Adrenal gland (tissue), 9 donors: ENCODE measurements at regions not wholly inside any gene's neighbourhood (a gene's known extent, or its start where the extent isn't known, plus 50 kb on each side); places are given as distances from the start of the nearest gene placed in this dataset.
A peak's percentile ranks its signal among the peaks of the same experiment; 100 is the strongest.
"Not testable (repeated sequence)": the region's sequence is repeated elsewhere in the genome, so short reads cannot be mapped to it uniquely, and the experiment has no call there.

Experiments
- DNase-seq, 7 donors: peaks; one replicate each; pipeline ENCODE4 v3.0.0-alpha.2; 2019 to 2020
- H3K27ac ChIP-seq, 5 donors: fragments of 200-600 bp; sonication (generic) in 4 of 5; 1 replicate in 3 of 5; 2 replicates in 2 of 5; pipeline versions ENCODE4 v1.5.1 to v1.8.0; 2016 to 2020; ENCODE audit warnings: mild to moderate bottlenecking in 1 of 5
- H3K27me3 ChIP-seq: fragments of 200-600 bp; 2 replicates; pipeline ENCODE4 v1.8.0; 2021
- H3K36me3 ChIP-seq, 2 donors: fragments of 200-600 bp; replicated peaks in 1 of 2; 1 replicate in 1 of 2; 2 replicates in 1 of 2; pipeline versions ENCODE4 v1.5.1 to v1.8.0; 2018 to 2022
- H3K4me1 ChIP-seq, 2 donors: fragments of 200-600 bp; replicated peaks in 1 of 2; 1 replicate in 1 of 2; 2 replicates in 1 of 2; pipeline versions ENCODE4 v1.5.1 to v1.8.0; 2018 to 2021
- H3K4me3 ChIP-seq, 4 donors: fragments of 200-600 bp; sonication (generic) in 3 of 4; one replicate each; pipeline ENCODE4 v1.5.1; 2016 to 2018
- H3K9me3 ChIP-seq, 3 donors: fragments of 200-600 bp; sonication (generic) in 1 of 3; replicated peaks in 1 of 3; 1 replicate in 2 of 3; 2 replicates in 1 of 3; pipeline versions ENCODE4 v1.5.1 to v1.8.0; 2016 to 2021
- POLR2A ChIP-seq, 2 donors: fragments of 450-650 bp; IDR thresholded peaks; one replicate each; pipeline ENCODE4 v1.6.1; 2017; ENCODE audit warnings: antibody characterized with exemption in 2 of 2, mild to moderate bottlenecking in 2 of 2, moderate library complexity in 1 of 2
- WGBS, 4 donors: extraction: QIAGEN DNeasy Blood & Tissue Kit in 2 of 4; methylation state at CpG; one replicate each; pipeline versions ENCODE4 v1.1.5 to v1.1.7; 2013 to 2017; 5-methylcytosine and 5-hydroxymethylcytosine counted together
- intact Hi-C, 2 donors: fragments of 100-400 bp; cut with DNase I; formaldehyde crosslinking; loops; one replicate each; pipeline versions ENCODE4 v1.14.1 to v1.15.0; 2022 to 2023
- TF ChIP-seq, protein P1 (sequence below), 6 experiments: fragments of 450-650 bp in 4 of 6; fragments of 200-600 bp in 2 of 6; sonication (generic) in 1 of 6; IDR thresholded peaks; 1 replicate in 5 of 6; 2 replicates in 1 of 6; pipeline versions ENCODE4 v1.5.1 to v1.8.0; 2016 to 2021; ENCODE audit warnings: antibody characterized with exemption in 6 of 6, mild to moderate bottlenecking in 2 of 6, moderate library complexity in 1 of 6
- donor health status: healthy with polysubstance abuse.
- donor health status: Bipolar disorder and iron deficiency.
- donor health status: DM: yes; HTN: yes; CAD: no.
- donor health status: DM: no; HTN: no; CAD: no.
- donor health status: DM: no; HTN: no; CAD: no.

DNA sequence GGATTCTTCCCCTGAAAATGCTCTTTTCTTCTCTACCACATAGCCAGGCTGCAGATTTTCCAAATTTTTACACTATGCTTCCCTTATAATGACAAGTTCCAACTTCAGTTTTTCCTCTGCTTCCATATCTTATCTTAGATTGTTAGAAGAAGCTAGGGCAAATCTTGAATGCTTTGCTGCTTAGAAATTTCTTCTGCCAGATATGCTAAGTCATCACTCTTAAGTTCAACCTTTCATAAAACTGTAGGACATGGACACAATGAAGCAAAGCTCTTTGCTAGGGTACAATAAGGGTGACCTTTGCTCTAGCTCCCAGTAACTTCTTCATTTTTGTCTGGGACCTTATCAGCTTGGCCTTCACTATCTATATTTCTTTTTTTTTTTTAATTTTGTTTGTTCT is 88.7 kb downstream of the NXNL2 start:
- Histone ChIP-seq H3K4me1 (no peaks in the 10 kb centered on the region), H3K27me3 (no peaks in the 10 kb centered on the region), H3K4me3 (no peak overlapping the region), H3K27ac (no peak overlapping the region), H3K36me3 (no peaks in the 10 kb centered on the region), H3K9me3 (no peaks in the 10 kb centered on the region)
- intact Hi-C loops = no loop called here
- TF ChIP-seq, protein P1, sequence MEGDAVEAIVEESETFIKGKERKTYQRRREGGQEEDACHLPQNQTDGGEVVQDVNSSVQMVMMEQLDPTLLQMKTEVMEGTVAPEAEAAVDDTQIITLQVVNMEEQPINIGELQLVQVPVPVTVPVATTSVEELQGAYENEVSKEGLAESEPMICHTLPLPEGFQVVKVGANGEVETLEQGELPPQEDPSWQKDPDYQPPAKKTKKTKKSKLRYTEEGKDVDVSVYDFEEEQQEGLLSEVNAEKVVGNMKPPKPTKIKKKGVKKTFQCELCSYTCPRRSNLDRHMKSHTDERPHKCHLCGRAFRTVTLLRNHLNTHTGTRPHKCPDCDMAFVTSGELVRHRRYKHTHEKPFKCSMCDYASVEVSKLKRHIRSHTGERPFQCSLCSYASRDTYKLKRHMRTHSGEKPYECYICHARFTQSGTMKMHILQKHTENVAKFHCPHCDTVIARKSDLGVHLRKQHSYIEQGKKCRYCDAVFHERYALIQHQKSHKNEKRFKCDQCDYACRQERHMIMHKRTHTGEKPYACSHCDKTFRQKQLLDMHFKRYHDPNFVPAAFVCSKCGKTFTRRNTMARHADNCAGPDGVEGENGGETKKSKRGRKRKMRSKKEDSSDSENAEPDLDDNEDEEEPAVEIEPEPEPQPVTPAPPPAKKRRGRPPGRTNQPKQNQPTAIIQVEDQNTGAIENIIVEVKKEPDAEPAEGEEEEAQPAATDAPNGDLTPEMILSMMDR (IDR thresholded peaks at IDR 0.05) = no peak
- DNase-seq = no peak

DNA sequence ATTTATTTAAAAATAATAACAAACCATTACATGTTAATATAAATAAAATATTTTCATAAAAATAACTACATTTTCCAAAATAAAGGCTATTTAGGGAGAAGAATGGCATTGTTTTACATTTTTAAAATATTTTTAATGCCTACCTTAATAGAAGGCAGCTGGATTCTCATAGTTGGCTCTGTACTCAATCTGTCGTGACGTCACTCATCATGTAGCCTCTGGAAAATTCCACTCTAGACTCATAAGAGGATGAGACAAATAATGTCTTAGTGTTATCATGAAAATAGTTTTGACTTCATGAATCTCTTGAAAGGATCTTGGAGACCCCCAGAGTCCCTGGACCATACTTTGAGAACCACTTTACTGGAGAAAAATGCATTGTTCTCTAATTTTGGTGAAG is 93.1 kb downstream of the NXNL2 start:
- H3K27me3 ChIP-seq = no peaks in the 10 kb centered on the region
- no peaks in the 10 kb centered on the region for H3K36me3 ChIP-seq
- H3K4me1 ChIP-seq = no peaks in the 10 kb centered on the region
- TF ChIP-seq POLR2A (IDR thresholded peaks at IDR 0.05) = no peak
- TF ChIP-seq, protein P1 (IDR thresholded peaks at IDR 0.05) = no peak
- no peak overlapping the region for H3K4me3 ChIP-seq
- peak in 1 of 7 donors; percentile 9 for DNase-seq
- WGBS, 4 donors = 73 to 76% (median 74%) methylated on average over 2 of the region's 2 CpGs
- peak overlapping the region in 3 of 5 donors; percentile 3 to 64 (median 8) for H3K27ac ChIP-seq
- intact Hi-C loops = no loop called here
- no peaks in the 10 kb centered on the region for H3K9me3 ChIP-seq

DNA sequence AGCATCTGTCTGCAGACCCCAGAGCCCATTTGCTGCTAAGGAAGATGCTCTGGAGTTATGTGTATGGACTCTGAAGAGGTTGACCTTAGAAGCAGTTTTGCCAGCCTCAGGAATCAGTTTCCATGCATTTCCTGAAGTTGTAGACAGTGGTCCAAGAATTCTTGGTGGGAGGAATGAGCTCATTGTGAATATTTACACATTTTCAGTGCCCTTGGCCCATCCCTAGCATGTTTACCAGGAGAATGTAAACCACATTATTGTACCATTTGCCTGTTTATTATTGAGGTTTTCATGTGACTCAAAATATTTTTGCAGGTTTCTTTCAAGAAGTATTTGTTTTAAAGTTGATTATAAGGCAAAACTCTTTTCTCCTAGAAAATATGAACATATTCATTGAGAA is 93.8 kb downstream of the NXNL2 start:
- no peak overlapping the region for H3K4me3 ChIP-seq
- peak overlapping the region in 3 of 5 donors; percentile 3 to 64 (median 8) for H3K27ac ChIP-seq

DNA sequence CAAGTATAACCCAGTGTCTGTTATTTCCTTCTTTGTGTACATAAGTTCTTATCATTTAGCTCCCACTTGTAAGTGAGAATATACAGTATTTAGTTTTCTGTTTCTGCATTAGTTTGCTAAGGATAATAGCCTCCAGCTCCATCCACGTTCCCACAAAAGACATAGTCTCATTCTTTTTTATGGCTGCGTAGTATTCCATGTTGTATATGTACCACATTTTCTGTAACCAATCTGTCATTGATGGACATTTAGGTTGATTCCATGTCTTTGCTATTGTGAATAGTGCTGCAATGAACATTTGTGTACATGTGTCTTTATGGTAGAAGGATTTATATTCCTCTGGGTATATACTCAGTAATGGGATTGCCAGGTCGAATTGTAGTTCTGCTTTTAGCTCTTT is 95.6 kb downstream of the NXNL2 start:
- intact Hi-C loops, DNase-seq, H3K4me1 ChIP-seq, H3K27ac ChIP-seq, H3K36me3 ChIP-seq, H3K9me3 ChIP-seq, H3K27me3 ChIP-seq, H3K4me3 ChIP-seq: not testable (repeated sequence)
- WGBS, 4 donors = 70 to 95% (median 92%) methylated on average over 3 of the region's 3 CpGs

More for the DNA sequence above, 93.8 kb downstream of the NXNL2 start:
- intact Hi-C loops = no loop called here
- no peaks in the 10 kb centered on the region for H3K36me3 ChIP-seq
- TF ChIP-seq, protein P1 (IDR thresholded peaks at IDR 0.05) = no peak
- TF ChIP-seq POLR2A (IDR thresholded peaks at IDR 0.05) = no peak
- H3K9me3 ChIP-seq = no peaks in the 10 kb centered on the region
- H3K27me3 ChIP-seq = no peaks in the 10 kb centered on the region
- no peak for DNase-seq
- no peaks in the 10 kb centered on the region for H3K4me1 ChIP-seq

DNA sequence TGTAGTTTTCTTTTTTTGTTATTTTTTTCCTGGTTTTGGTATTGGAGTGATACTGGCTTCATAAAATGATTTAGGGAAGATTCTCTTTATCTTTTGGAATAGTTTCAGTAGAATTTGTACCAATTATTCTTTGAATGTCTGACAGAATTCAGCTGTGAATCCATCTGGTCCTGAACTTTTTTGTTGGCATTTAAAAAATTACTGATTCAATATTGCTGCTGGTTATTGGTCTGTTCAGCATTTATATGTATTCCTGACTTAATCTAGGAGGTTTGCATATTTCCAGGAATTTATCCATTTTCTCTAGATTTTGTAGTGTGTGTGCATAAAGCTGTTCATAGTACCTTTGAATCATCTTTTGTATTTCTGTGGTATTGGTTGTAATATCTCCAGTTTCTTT is 100.2 kb downstream of the NXNL2 start:
- no peaks in the 10 kb centered on the region for H3K27me3 ChIP-seq
- no peak overlapping the region for H3K4me3 ChIP-seq
- no peaks in the 10 kb centered on the region for H3K36me3 ChIP-seq
- H3K9me3 ChIP-seq = peaks cover 0 to 6% (median 0%) of the 10 kb centered on the region in 3 donors
- H3K4me1 ChIP-seq = no peaks in the 10 kb centered on the region
- intact Hi-C loops = no loop called here
- TF ChIP-seq POLR2A (IDR thresholded peaks at IDR 0.05) = no peak
- TF ChIP-seq, protein P1 (IDR thresholded peaks at IDR 0.05) = no peak
- no peak overlapping the region for H3K27ac ChIP-seq
- DNase-seq = no peak
